ENCODE measurements at regions not wholly inside any gene's neighbourhood (a gene's known extent, or its start where the extent isn't known, plus 50 kb on each side); places are given as distances from the start of the nearest gene placed in this dataset.

DNA sequence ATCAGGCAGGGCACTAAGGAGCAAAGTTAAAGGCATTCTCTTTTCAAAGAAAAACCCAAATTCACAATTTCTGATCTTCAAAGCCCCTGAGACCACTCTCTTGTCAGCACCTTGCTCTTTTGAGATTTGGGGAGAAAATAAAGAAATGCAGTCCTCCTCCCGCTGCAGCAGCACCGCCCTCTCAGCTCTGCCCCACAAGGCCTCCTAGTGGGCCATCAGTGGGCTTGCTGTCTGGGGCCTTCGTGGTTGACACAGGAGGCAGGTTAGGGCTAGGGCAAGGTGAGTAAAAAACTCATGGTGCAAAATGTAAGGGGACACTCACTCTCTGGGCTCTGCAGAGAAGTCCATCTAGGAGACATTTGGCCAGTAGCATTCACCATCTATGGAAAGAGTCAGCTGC, 67.4 kb upstream of the CTTNBP2NL start:
- H3K4me1 ChIP-seq (ENCODE audit: control insufficient read depth in 5 of 5, insufficient read depth in 5 of 5, low read length in 5 of 5): peaks cover 0 to 5% (median 0%) of the 10 kb centered on the region in 5 donors
- WGBS, 2 donors: 82 to 88% methylated on average over 3 of the region's 3 CpGs
- DNase-seq (no peak), ATAC-seq (ENCODE audit: insufficient read depth, low FRiP score) (no peak)
- no peaks in the 10 kb centered on the region for H3K9me3 ChIP-seq (ENCODE audit: control insufficient read depth in 4 of 4, insufficient read depth in 3 of 4, low read length in 3 of 4)
- H3K36me3 ChIP-seq (ENCODE audit: control insufficient read depth in 4 of 4, insufficient read depth in 4 of 4, low read length in 4 of 4): no peaks in the 10 kb centered on the region
- TF ChIP-seq, protein P1, sequence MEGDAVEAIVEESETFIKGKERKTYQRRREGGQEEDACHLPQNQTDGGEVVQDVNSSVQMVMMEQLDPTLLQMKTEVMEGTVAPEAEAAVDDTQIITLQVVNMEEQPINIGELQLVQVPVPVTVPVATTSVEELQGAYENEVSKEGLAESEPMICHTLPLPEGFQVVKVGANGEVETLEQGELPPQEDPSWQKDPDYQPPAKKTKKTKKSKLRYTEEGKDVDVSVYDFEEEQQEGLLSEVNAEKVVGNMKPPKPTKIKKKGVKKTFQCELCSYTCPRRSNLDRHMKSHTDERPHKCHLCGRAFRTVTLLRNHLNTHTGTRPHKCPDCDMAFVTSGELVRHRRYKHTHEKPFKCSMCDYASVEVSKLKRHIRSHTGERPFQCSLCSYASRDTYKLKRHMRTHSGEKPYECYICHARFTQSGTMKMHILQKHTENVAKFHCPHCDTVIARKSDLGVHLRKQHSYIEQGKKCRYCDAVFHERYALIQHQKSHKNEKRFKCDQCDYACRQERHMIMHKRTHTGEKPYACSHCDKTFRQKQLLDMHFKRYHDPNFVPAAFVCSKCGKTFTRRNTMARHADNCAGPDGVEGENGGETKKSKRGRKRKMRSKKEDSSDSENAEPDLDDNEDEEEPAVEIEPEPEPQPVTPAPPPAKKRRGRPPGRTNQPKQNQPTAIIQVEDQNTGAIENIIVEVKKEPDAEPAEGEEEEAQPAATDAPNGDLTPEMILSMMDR (IDR thresholded peaks at IDR 0.05; ENCODE audit: control extremely low read depth, extremely low read depth): no peak
- H3K27me3 ChIP-seq (ENCODE audit: control insufficient read depth in 3 of 3, insufficient read depth in 3 of 3, low read length in 2 of 3): peaks cover 0 to 7% (median 4%) of the 10 kb centered on the region in 3 donors
- H3K4me3 ChIP-seq: no peak overlapping the region
- H3K9ac ChIP-seq (ENCODE audit: insufficient read depth in 1 of 2, low read length in 2 of 2): no peak overlapping the region
- no peak overlapping the region for H3K27ac ChIP-seq (ENCODE audit: low read depth in 1 of 2, low read length in 1 of 2)

DNA sequence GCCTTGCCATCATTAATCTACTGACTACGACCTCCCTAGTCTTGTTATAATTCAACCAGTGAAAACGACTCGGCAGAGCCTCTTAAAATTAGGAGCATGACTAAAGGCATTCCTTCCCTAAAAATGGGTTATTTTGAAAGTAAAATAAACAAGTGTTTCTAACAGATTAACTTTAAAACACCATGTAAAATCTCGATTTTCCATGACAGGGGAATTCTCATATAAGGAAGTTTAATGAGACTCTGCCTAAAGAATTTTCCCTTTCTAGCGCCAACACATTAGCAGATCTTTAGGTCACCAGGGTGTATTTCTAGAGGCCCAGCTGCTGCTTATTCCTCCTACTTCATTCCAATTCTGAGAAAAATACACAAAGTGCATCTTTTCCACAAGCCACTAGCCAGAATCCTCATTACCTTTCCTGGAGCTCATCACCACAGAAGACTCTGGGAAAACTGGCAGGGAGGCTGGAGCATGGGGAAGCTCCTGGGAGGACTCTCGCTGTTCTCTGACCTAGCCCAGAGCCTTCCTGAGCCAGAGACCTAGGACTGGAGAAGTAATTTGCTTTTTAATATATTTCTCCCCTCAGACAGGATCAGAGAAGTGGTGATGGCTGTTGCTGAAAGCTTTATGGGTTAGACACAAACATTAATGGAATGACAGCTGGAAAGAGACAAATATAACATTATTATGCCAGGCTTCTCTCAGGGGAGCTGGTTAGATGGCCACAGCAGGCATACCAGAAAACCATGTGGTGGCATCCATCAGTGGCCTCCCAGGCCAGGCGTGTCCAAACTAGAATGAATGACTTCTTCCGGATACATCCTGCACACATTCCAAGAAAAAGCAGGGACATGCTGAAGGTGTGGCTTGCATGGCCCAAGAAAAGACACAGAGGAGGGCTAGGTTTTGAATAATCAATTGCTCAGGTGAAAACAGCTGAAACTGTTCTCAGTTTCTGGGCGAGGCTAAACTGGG, 63.6 kb upstream of the CTTNBP2NL start:
- DNase-seq (no peak), ATAC-seq (ENCODE audit: insufficient read depth, low FRiP score) (no peak)
- H3K4me3 ChIP-seq: no peak overlapping the region
- no peaks in the 10 kb centered on the region for H3K9me3 ChIP-seq (ENCODE audit: control insufficient read depth in 4 of 4, insufficient read depth in 3 of 4, low read length in 3 of 4)
- H3K27me3 ChIP-seq (ENCODE audit: control insufficient read depth in 3 of 3, insufficient read depth in 3 of 3, low read length in 2 of 3): peaks cover 0 to 12% (median 8%) of the 10 kb centered on the region in 3 donors
- H3K4me1 ChIP-seq (ENCODE audit: control insufficient read depth in 5 of 5, insufficient read depth in 5 of 5, low read length in 5 of 5): no peaks in the 10 kb centered on the region
- 72 to 80% methylated on average over 9 of the region's 9 CpGs for WGBS, 2 donors
- no peak overlapping the region for H3K9ac ChIP-seq (ENCODE audit: insufficient read depth in 1 of 2, low read length in 2 of 2)
- no peaks in the 10 kb centered on the region for H3K36me3 ChIP-seq (ENCODE audit: control insufficient read depth in 4 of 4, insufficient read depth in 4 of 4, low read length in 4 of 4)
- H3K27ac ChIP-seq (ENCODE audit: low read depth in 1 of 2, low read length in 1 of 2): no peak overlapping the region
- TF ChIP-seq, protein P1 (IDR thresholded peaks at IDR 0.05; ENCODE audit: control extremely low read depth, extremely low read depth): no peak

DNA sequence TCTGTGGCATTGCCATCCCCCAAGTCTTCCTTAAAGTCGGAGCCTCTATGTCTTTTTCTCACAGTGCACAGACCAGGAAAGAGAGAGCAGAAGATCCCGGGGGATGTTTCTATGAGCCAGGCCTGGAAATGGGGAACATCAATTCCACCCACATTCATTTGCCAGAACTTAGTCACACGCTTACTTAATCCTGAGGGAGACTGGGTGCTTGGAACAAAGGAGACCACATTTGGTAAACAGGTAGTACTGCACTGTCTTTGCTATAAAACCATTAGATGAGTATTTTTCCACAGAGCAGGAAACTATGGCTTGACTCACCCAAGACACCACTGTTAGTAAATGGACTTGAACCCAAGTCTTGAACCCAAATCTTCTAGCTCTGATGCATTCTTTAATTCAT, 60.7 kb upstream of the CTTNBP2NL start:
- no peaks in the 10 kb centered on the region for H3K9me3 ChIP-seq (ENCODE audit: control insufficient read depth in 4 of 4, insufficient read depth in 3 of 4, low read length in 3 of 4)
- H3K9ac ChIP-seq (ENCODE audit: insufficient read depth in 1 of 2, low read length in 2 of 2): no peak overlapping the region
- peaks cover 0 to 9% (median 6%) of the 10 kb centered on the region in 3 donors for H3K27me3 ChIP-seq (ENCODE audit: control insufficient read depth in 3 of 3, insufficient read depth in 3 of 3, low read length in 2 of 3)
- ATAC-seq (ENCODE audit: insufficient read depth, low FRiP score) (no peak), DNase-seq (no peak)
- no peak overlapping the region for H3K27ac ChIP-seq (ENCODE audit: low read depth in 1 of 2, low read length in 1 of 2)
- 91 to 92% methylated on average over 3 of the region's 3 CpGs for whole genome bisulfite sequencing, 2 donors
- H3K4me3 ChIP-seq: no peak overlapping the region
- H3K4me1 ChIP-seq (ENCODE audit: control insufficient read depth in 5 of 5, insufficient read depth in 5 of 5, low read length in 5 of 5): no peaks in the 10 kb centered on the region
- TF ChIP-seq, protein P1 (IDR thresholded peaks at IDR 0.05; ENCODE audit: control extremely low read depth, extremely low read depth): no peak
- no peaks in the 10 kb centered on the region for H3K36me3 ChIP-seq (ENCODE audit: control insufficient read depth in 4 of 4, insufficient read depth in 4 of 4, low read length in 4 of 4)
